H1 (cell line): ENCODE measurements at regions not wholly inside any gene's neighbourhood (a gene's known extent, or its start where the extent isn't known, plus 50 kb on each side); places are given as distances from the start of the nearest gene placed in this dataset.

ENCODE experiments used
- KDM1A ChIP-seq: fragments of 200-600, 300-600 bp; sonication (generic); IDR thresholded peaks from 2 replicates; pipeline ENCODE4 v1.7.1; 2016; ENCODE audit warnings: mild to moderate bottlenecking, low read length, borderline replicate concordance
- SP4 ChIP-seq: IDR thresholded peaks from 2 replicates; pipeline ENCODE4 v1.6.1; 2012; ENCODE audit warnings: low read length, inconsistent platforms
- TCF12 ChIP-seq: IDR thresholded peaks from 2 replicates; pipeline ENCODE4 v1.6.1; 2011; ENCODE audit warnings: low read depth, mild to moderate bottlenecking, low read length

GRCh38 chr5:167156446-167156845 lies 1135.0 kb upstream of the WWC1 start (continued):
- TF ChIP-seq TCF12 (no peak), KDM1A (no peak), SP4 (no peak)
